NCI-H526 treated with DMSO at 0.1 percent for 48 hours (cell line): ENCODE measurements at regions not wholly inside any gene's neighbourhood (a gene's known extent, or its start where the extent isn't known, plus 50 kb on each side); places are given as distances from the start of the nearest gene placed in this dataset.

Experiments used
- DNase-seq: peaks from one replicate; lab custom pipeline; 2025; lab: John Stamatoyannopoulos, UW

- DNase-seq: peak; percentile 97
These were observed 54.9 kb downstream of the KLHDC7A start for GRCh38 chr1:18535391-18536210.

GRCh38 chr1:18536356-18536755 is 55.6 kb downstream of the KLHDC7A start:
- DNase-seq: no peak

GRCh38 chr1:18536915-18537314 is 56.2 kb downstream of the KLHDC7A start:
- DNase-seq: no peak

- no peak for DNase-seq
These were observed 56.9 kb downstream of the KLHDC7A start for GRCh38 chr1:18537386-18538306.

GRCh38 chr1:18539171-18539570 is 58.4 kb downstream of the KLHDC7A start:
- DNase-seq: no peak

- no peak for DNase-seq
These were observed 59.5 kb downstream of the KLHDC7A start for GRCh38 chr1:18540136-18540765.

- DNase-seq: no peak
These were observed 60.5 kb downstream of the KLHDC7A start for GRCh38 chr1:18541046-18541795.

GRCh38 chr1:18542351-18542750 is 61.6 kb downstream of the KLHDC7A start:
- no peak for DNase-seq

GRCh38 chr1:18546026-18546425 is 65.3 kb downstream of the KLHDC7A start:
- no peak for DNase-seq

GRCh38 chr1:18547460-18547859 is 66.7 kb downstream of the KLHDC7A start:
- DNase-seq: no peak

- DNase-seq: no peak
These were observed 67.9 kb downstream of the KLHDC7A start for GRCh38 chr1:18548643-18549042.

GRCh38 chr1:18549106-18549505 is 68.4 kb downstream of the KLHDC7A start:
- DNase-seq: no peak

- DNase-seq: no peak
These were observed 69.2 kb downstream of the KLHDC7A start for GRCh38 chr1:18549906-18550305.

- no peak for DNase-seq
These were observed 71.9 kb downstream of the KLHDC7A start for GRCh38 chr1:18552631-18553030.

GRCh38 chr1:18553388-18553787 is 72.7 kb downstream of the KLHDC7A start:
- DNase-seq: no peak

GRCh38 chr1:18554099-18554498 is 73.4 kb downstream of the KLHDC7A start:
- DNase-seq: no peak

GRCh38 chr1:18554597-18554996 is 73.9 kb downstream of the KLHDC7A start:
- DNase-seq: no peak

- no peak for DNase-seq
These were observed 74.3 kb downstream of the KLHDC7A start for GRCh38 chr1:18555036-18555435.

- DNase-seq: peak; percentile 43
These were observed 74.3 kb upstream of the PAX7 start for GRCh38 chr1:18556364-18556763.

GRCh38 chr1:18557621-18558465 is 72.8 kb upstream of the PAX7 start:
- DNase-seq: peak; percentile 51

- no peak for DNase-seq
These were observed 70.0 kb upstream of the PAX7 start for GRCh38 chr1:18560692-18561091.
